Fibroblast of lung (primary cell): ENCODE measurements at regions not wholly inside any gene's neighbourhood (a gene's known extent, or its start where the extent isn't known, plus 50 kb on each side); places are given as distances from the start of the nearest gene placed in this dataset.

Source experiments
- DNase-seq, 2 donors: peaks; one replicate each; pipeline versions ENCODE4 v3.0.0 to v3.0.0-alpha.2; 2010; ENCODE audit warnings: low read depth in 2 of 2
- H2AFZ ChIP-seq: 2 replicates; pipeline ENCODE4 v1.5.1; 2012; ENCODE audit warnings: low read length, control low read depth, inconsistent platforms
- H3K27ac ChIP-seq: 2 replicates; pipeline ENCODE4 v1.5.1; 2011; ENCODE audit warnings: low read length, control low read depth; ENCODE audit not compliant: insufficient read depth
- H3K27me3 ChIP-seq: 2 replicates; pipeline ENCODE4 v1.5.1; 2011; ENCODE audit warnings: mild to moderate bottlenecking, low read length; ENCODE audit not compliant: control insufficient read depth, insufficient read depth
- H3K36me3 ChIP-seq: 2 replicates; pipeline ENCODE4 v1.5.1; 2011; ENCODE audit warnings: low read length; ENCODE audit not compliant: control insufficient read depth, insufficient read depth
- H3K4me1 ChIP-seq: 2 replicates; pipeline ENCODE4 v1.5.1; 2011; ENCODE audit warnings: low read length; ENCODE audit not compliant: control insufficient read depth, insufficient read depth; ENCODE audit errors: extremely low read depth
- H3K4me2 ChIP-seq: 2 replicates; pipeline ENCODE4 v1.5.1; 2011; ENCODE audit warnings: low read length, control low read depth; ENCODE audit not compliant: insufficient read depth; ENCODE audit errors: extremely low read depth
- H3K4me3 ChIP-seq, 4 experiments: fragments of 200-600 bp in 1 of 4; sonication (generic) in 1 of 4; replicated peaks in 1 of 4; 2 replicates each; pipeline ENCODE4 v1.5.1; 2011 to 2016; ENCODE audit warnings: low read length in 4 of 4, low read depth in 3 of 4, mild to moderate bottlenecking in 3 of 4, control low read depth in 2 of 4, inconsistent platforms in 1 of 4, mixed read lengths in 1 of 4; ENCODE audit not compliant: insufficient read depth in 1 of 4; ENCODE audit errors: control extremely low read depth in 1 of 4
- H3K79me2 ChIP-seq: 2 replicates; pipeline ENCODE4 v1.5.1; 2012; ENCODE audit warnings: mild to moderate bottlenecking, low read length, inconsistent platforms; ENCODE audit not compliant: control insufficient read depth, insufficient read depth
- H3K9ac ChIP-seq: 2 replicates; pipeline ENCODE4 v1.5.1; 2011; ENCODE audit warnings: mild to moderate bottlenecking, low read length, control low read depth; ENCODE audit not compliant: insufficient read depth
- H3K9me3 ChIP-seq: 2 replicates; pipeline ENCODE4 v1.5.1; 2012; ENCODE audit warnings: low read depth, low read length; ENCODE audit not compliant: control insufficient read depth, insufficient read depth
- H4K20me1 ChIP-seq: 2 replicates; pipeline ENCODE4 v1.5.1; 2011; ENCODE audit warnings: low read length; ENCODE audit not compliant: control insufficient read depth, insufficient read depth; ENCODE audit errors: extremely low read depth
- EZH2 ChIP-seq: IDR thresholded peaks from 2 replicates; pipeline ENCODE4 v1.5.1; 2012; ENCODE audit warnings: low read length, control low read depth, mild to moderate bottlenecking; ENCODE audit errors: missing control alignments
- TF ChIP-seq, protein P1 (sequence below), 2 donors: IDR thresholded peaks in 1 of 2; conservative IDR thresholded peaks in 1 of 2; 1 replicate in 1 of 2; 2 replicates in 1 of 2; pipeline ENCODE4 v1.5.1; 2011 to 2012; ENCODE audit warnings: low read length in 2 of 2, control low read depth in 1 of 2, inconsistent platforms in 1 of 2, low read depth in 1 of 2, mild to moderate bottlenecking in 1 of 2

DNA sequence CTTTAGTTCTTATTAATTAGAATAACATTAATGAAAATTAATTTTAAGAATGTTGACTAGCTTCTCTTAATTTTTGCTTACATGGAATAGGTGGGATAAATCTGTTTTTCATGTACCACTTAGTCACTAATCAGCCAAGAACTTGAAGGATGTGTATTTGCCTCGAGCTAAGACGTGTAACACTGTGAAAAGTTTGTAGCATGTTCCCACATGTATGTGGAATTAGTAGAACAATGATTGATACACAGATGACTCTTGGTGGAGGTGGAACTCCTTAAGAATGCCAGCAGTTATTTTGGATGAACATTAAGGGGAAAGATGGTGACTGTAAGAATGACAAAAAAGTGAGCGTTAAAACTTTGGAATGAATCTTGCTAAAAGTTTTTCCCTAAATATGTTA is 435.7 kb upstream of the MDGA2 start:
- H3K4me3 ChIP-seq: no peak overlapping the region
- no peaks in the 10 kb centered on the region for H3K9me3 ChIP-seq
- H3K27ac ChIP-seq: no peak overlapping the region
- H3K27me3 ChIP-seq: no peaks in the 10 kb centered on the region
- H3K79me2 ChIP-seq: no peaks in the 10 kb centered on the region
- H3K36me3 ChIP-seq: no peaks in the 10 kb centered on the region
- H3K4me2 ChIP-seq: no peak overlapping the region
- no peaks in the 10 kb centered on the region for H4K20me1 ChIP-seq
- no peak overlapping the region for H2AFZ ChIP-seq
- no peak overlapping the region for H3K9ac ChIP-seq
- no peak for DNase-seq
- no peak for TF ChIP-seq EZH2
- TF ChIP-seq, protein P1, sequence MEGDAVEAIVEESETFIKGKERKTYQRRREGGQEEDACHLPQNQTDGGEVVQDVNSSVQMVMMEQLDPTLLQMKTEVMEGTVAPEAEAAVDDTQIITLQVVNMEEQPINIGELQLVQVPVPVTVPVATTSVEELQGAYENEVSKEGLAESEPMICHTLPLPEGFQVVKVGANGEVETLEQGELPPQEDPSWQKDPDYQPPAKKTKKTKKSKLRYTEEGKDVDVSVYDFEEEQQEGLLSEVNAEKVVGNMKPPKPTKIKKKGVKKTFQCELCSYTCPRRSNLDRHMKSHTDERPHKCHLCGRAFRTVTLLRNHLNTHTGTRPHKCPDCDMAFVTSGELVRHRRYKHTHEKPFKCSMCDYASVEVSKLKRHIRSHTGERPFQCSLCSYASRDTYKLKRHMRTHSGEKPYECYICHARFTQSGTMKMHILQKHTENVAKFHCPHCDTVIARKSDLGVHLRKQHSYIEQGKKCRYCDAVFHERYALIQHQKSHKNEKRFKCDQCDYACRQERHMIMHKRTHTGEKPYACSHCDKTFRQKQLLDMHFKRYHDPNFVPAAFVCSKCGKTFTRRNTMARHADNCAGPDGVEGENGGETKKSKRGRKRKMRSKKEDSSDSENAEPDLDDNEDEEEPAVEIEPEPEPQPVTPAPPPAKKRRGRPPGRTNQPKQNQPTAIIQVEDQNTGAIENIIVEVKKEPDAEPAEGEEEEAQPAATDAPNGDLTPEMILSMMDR (conservative IDR thresholded peaks at IDR 0.05 in 1 of 2, IDR thresholded peaks at IDR 0.05 in 1 of 2; ENCODE audit: low read depth in 1 of 2, low read length in 2 of 2): no peak
- no peaks in the 10 kb centered on the region for H3K4me1 ChIP-seq

DNA sequence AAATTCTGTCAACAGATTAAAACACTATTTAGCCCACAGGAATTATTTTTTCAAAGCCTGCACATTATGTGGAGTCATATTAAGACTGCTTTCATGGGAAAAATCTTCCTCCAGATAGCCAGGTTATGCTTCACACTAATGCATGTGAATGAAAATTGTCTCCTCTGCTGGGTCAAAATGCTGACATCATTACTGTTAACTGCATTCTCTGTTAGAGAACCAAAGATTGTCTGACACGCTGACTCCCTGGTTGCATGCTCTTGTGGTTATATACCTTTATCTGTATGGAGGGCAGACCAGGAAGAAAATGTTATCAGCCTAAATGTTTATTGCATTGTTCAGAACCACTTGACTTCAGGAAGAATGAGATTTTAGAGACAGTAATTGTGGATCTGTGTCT is 432.2 kb upstream of the MDGA2 start:
- Histone ChIP-seq H3K4me2 (no peak overlapping the region), H4K20me1 (no peaks in the 10 kb centered on the region), H3K4me3 (no peak overlapping the region), H3K79me2 (no peaks in the 10 kb centered on the region), H3K4me1 (no peaks in the 10 kb centered on the region), H3K36me3 (no peaks in the 10 kb centered on the region), H3K9ac (no peak overlapping the region), H3K27me3 (no peaks in the 10 kb centered on the region), H3K9me3 (no peaks in the 10 kb centered on the region), H3K27ac (no peak overlapping the region), H2AFZ (no peak overlapping the region)
- TF ChIP-seq EZH2: no peak
- TF ChIP-seq, protein P1 (conservative IDR thresholded peaks at IDR 0.05 in 1 of 2, IDR thresholded peaks at IDR 0.05 in 1 of 2; ENCODE audit: low read depth in 1 of 2, low read length in 2 of 2): no peak
- DNase-seq: no peak

DNA sequence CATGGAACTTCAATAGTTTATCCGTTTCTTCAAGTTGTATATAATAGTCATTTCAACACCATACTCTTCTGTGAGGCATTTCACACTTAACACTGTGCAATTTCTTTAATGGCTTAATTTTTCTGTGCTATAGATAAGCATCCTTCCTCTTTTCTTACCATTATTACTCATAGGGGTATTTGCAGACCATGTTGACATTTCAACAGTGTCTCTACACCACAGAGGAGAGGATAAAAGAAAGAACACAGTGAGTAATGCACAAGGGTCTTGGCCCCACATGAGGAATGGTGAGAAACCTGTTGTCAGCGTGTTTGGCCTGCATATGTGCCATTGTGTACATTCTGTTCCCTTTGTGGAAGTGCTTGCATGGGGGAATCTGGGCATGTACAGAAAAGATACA is 421.5 kb upstream of the MDGA2 start:
- TF ChIP-seq EZH2: no peak
- TF ChIP-seq, protein P1 (conservative IDR thresholded peaks at IDR 0.05 in 1 of 2, IDR thresholded peaks at IDR 0.05 in 1 of 2; ENCODE audit: low read depth in 1 of 2, low read length in 2 of 2): no peak
- Histone ChIP-seq H3K27ac (no peak overlapping the region), H3K79me2 (no peaks in the 10 kb centered on the region), H4K20me1 (no peaks in the 10 kb centered on the region), H3K9me3 (no peaks in the 10 kb centered on the region), H2AFZ (no peak overlapping the region), H3K4me2 (no peak overlapping the region), H3K4me3 (no peak overlapping the region), H3K4me1 (no peaks in the 10 kb centered on the region), H3K27me3 (no peaks in the 10 kb centered on the region), H3K9ac (no peak overlapping the region), H3K36me3 (no peaks in the 10 kb centered on the region)
- no peak for DNase-seq
